ENCODE measurements at regions not wholly inside any gene's neighbourhood (a gene's known extent, or its start where the extent isn't known, plus 50 kb on each side); places are given as distances from the start of the nearest gene placed in this dataset.

- no peak for TF ChIP-seq POLR2A (IDR thresholded peaks at IDR 0.05; ENCODE audit: low read depth)
- TF ChIP-seq POLR2AphosphoS5 (IDR thresholded peaks at IDR 0.05) = no peak
- no peak for TF ChIP-seq EP300 (IDR thresholded peaks at IDR 0.05)
These were observed 168.4 kb upstream of the AVPR1A start for GRCh38 chr12:63319386-63319785.
